PFSK-1 (cell line): ENCODE measurements at regions not wholly inside any gene's neighbourhood (a gene's known extent, or its start where the extent isn't known, plus 50 kb on each side); places are given as distances from the start of the nearest gene placed in this dataset.

Experiments
- FOXP2 ChIP-seq: optimal IDR thresholded peaks from 2 replicates; pipeline ENCODE3; 2011; ENCODE audit warnings: borderline replicate concordance, control low read depth, inconsistent platforms; ENCODE audit not compliant: insufficient read depth; ENCODE audit errors: extremely low read length, extremely low read depth
- POLR2AphosphoS5 ChIP-seq: IDR thresholded peaks from 2 replicates; pipeline ENCODE4 v1.6.1; 2012; ENCODE audit warnings: low read depth, mild to moderate bottlenecking, control low read depth, low read length, moderate library complexity
- SIN3A ChIP-seq: IDR thresholded peaks from 2 replicates; pipeline ENCODE4 v1.6.1; 2012; ENCODE audit warnings: mild to moderate bottlenecking, low read length, moderate library complexity, borderline replicate concordance; ENCODE audit not compliant: insufficient read depth
- TAF1 ChIP-seq: IDR thresholded peaks from 2 replicates; pipeline ENCODE4 v1.6.1; 2012; ENCODE audit warnings: low read length, control low read depth, borderline replicate concordance; ENCODE audit not compliant: insufficient read depth
- TF ChIP-seq, protein P1 (sequence below), 2 experiments: IDR thresholded peaks; 2 replicates each; pipeline versions ENCODE4 v1.6.1 to v1.8.0; 2011 to 2012; ENCODE audit warnings: low read depth in 2 of 2, low read length in 2 of 2, control low read depth in 1 of 2, inconsistent platforms in 1 of 2, mild to moderate bottlenecking in 1 of 2, moderate library complexity in 1 of 2; ENCODE audit not compliant: insufficient read depth in 1 of 2

DNA sequence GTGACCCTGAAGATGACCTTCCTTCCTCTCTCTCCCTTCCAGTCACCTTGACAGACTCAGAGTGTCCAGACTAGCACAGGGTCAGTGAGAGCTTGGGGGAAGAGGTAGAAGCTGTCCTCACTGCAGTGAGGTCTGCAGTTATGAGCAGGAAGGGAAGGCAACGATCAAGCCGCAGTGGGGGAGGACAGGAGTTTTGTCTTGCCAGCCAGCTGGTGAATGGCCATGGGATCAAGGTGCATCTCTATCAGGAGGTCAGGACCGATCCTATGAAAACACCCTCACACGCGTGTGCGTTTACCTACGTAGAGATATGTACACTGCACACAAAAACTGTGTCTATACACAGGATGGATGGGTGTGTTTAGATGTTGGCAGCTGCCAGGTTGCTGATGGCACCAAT, 83.2 kb downstream of the THNSL2 start:
- TF ChIP-seq, protein P1, sequence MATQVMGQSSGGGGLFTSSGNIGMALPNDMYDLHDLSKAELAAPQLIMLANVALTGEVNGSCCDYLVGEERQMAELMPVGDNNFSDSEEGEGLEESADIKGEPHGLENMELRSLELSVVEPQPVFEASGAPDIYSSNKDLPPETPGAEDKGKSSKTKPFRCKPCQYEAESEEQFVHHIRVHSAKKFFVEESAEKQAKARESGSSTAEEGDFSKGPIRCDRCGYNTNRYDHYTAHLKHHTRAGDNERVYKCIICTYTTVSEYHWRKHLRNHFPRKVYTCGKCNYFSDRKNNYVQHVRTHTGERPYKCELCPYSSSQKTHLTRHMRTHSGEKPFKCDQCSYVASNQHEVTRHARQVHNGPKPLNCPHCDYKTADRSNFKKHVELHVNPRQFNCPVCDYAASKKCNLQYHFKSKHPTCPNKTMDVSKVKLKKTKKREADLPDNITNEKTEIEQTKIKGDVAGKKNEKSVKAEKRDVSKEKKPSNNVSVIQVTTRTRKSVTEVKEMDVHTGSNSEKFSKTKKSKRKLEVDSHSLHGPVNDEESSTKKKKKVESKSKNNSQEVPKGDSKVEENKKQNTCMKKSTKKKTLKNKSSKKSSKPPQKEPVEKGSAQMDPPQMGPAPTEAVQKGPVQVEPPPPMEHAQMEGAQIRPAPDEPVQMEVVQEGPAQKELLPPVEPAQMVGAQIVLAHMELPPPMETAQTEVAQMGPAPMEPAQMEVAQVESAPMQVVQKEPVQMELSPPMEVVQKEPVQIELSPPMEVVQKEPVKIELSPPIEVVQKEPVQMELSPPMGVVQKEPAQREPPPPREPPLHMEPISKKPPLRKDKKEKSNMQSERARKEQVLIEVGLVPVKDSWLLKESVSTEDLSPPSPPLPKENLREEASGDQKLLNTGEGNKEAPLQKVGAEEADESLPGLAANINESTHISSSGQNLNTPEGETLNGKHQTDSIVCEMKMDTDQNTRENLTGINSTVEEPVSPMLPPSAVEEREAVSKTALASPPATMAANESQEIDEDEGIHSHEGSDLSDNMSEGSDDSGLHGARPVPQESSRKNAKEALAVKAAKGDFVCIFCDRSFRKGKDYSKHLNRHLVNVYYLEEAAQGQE (IDR thresholded peaks at IDR 0.05; ENCODE audit: insufficient read depth in 1 of 2, low read depth in 2 of 2, low read length in 2 of 2): no peak
- TF ChIP-seq TAF1 (no peak), FOXP2 (no peak), POLR2AphosphoS5 (no peak), SIN3A (no peak)

DNA sequence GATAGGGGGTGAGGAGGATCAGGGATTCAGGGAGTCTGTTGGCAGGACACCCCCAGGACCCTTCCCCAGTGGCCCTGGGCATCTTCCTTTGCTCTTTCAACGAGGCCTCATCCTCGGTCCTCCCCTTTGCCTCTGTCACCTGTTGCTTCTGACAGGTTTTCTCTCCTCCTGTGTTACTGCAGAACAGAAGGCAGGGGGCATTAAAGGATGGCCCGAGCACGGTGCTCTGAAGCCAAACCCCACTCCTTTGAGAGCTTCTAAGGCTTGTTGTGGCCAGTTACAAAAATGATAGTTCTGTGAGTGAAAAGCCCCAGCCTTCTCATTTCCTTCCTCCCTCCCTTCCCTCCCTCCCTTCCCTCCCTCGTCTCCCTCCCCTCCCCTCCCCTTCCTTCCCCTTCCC, 82.5 kb downstream of the THNSL2 start:
- no peak for TF ChIP-seq TAF1
- TF ChIP-seq, protein P1 (IDR thresholded peaks at IDR 0.05; ENCODE audit: insufficient read depth in 1 of 2, low read depth in 2 of 2, low read length in 2 of 2): no peak
- TF ChIP-seq FOXP2: no peak
- TF ChIP-seq SIN3A: no peak
- no peak for TF ChIP-seq POLR2AphosphoS5

DNA sequence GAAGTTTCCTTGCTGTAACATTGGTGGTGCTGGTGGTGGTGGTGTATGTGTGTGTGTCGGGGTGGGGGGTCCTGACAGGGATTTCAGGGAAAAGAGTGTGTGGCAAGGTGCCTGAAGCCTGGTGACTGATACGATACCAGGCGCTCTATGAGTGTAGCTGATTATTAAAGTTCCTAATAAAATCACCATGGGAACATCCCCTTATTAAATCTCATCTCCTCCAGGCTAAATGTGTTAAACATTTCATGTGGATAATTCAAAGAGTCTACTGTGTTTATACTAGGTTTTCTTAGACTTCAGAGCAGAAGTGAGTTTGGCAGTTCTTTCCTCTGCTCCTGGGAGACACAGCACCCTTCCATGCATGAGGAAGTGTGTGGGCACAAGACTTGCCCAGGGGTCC, 82.0 kb downstream of the THNSL2 start:
- TF ChIP-seq FOXP2 (no peak), TAF1 (no peak), SIN3A (no peak), POLR2AphosphoS5 (no peak)
- TF ChIP-seq, protein P1 (IDR thresholded peaks at IDR 0.05; ENCODE audit: insufficient read depth in 1 of 2, low read depth in 2 of 2, low read length in 2 of 2): no peak

DNA sequence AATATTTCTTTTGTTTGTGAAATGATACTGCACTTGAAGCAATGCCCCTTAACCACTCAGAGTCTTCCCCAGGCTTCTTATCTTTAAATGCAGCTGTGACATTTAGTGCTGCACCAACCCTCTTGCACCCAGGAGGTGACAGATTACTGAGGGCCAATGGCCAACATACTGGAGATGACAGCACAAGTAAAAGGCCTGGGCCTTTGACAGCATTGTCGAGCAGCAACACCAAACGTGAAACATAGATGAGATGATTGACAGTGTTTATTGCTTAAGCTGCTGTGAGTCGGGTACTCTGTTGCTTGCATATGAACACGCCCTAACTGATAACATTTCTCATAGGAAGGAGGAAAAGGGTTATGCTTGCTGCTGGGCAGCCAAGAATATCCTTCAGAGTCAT, 80.3 kb downstream of the THNSL2 start:
- TF ChIP-seq, protein P1 (IDR thresholded peaks at IDR 0.05; ENCODE audit: insufficient read depth in 1 of 2, low read depth in 2 of 2, low read length in 2 of 2): no peak
- TF ChIP-seq POLR2AphosphoS5 (no peak), TAF1 (no peak), SIN3A (no peak), FOXP2 (no peak)

DNA sequence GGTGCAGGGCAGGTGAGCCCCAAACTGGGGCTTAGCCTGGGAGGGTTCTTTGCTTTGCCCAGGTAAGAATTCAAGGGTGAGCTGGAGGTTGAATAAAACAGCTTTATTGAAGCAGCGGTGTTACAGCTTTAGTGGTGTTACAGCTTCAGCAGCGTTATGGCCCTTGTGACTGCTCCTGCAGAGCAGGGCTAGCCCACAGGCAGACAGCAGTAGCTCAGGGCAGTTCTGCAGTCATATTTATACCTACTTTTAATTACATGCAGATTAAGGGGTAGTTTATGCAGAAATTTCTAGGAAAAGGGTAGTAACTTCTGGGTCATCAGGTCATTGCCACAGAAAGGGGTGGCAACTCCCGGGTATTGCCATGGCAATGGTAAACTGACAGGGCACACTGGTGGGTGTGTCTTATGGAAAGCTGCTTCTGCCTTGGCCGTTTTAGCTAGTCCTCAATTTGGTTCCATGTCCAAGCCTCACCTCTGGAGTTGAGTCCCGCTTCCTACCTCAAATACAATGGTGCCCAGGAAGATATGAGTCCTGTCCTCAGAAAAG, 78.2 kb downstream of the THNSL2 start:
- no peak for TF ChIP-seq FOXP2
- TF ChIP-seq POLR2AphosphoS5: no peak
- TF ChIP-seq, protein P1 (IDR thresholded peaks at IDR 0.05; ENCODE audit: insufficient read depth in 1 of 2, low read depth in 2 of 2, low read length in 2 of 2): no peak
- TF ChIP-seq SIN3A: no peak
- TF ChIP-seq TAF1: no peak
